Peyer's patch (tissue), 4 donors: ENCODE measurements at regions not wholly inside any gene's neighbourhood (a gene's known extent, or its start where the extent isn't known, plus 50 kb on each side); places are given as distances from the start of the nearest gene placed in this dataset.
"Not testable (repeated sequence)": the region's sequence is repeated elsewhere in the genome, so short reads cannot be mapped to it uniquely, and the experiment has no call there.

Source experiments
- DNase-seq, 3 donors: peaks; one replicate each; pipeline ENCODE4 v3.0.0-alpha.2; 2017 to 2019
- H3K27ac ChIP-seq, 4 donors: fragments of 200-600 bp; sonication (generic); one replicate each; pipeline ENCODE4 v1.5.1; 2016 to 2019
- H3K27me3 ChIP-seq, 2 donors: fragments of 200-600 bp; sonication (generic); one replicate each; pipeline ENCODE4 v1.5.1; 2019
- H3K36me3 ChIP-seq, 3 donors: fragments of 200-600 bp; sonication (generic); one replicate each; pipeline ENCODE4 v1.5.1; 2016 to 2019
- H3K4me1 ChIP-seq, 4 donors: fragments of 200-600 bp; sonication (generic); one replicate each; pipeline ENCODE4 v1.5.1; 2016 to 2019
- H3K4me3 ChIP-seq, 4 donors: fragments of 200-600 bp; sonication (generic); 1 replicate in 3 of 4; 2 replicates in 1 of 4; pipeline ENCODE4 v1.5.1; 2016 to 2019; ENCODE audit warnings: mild to moderate bottlenecking in 1 of 4
- H3K9me3 ChIP-seq, 4 donors: fragments of 200-600 bp; sonication (generic); one replicate each; pipeline ENCODE4 v1.5.1; 2016 to 2019; ENCODE audit warnings: mild to moderate bottlenecking in 1 of 4
- CTCF ChIP-seq, 6 experiments: fragments of 450-650 bp in 4 of 6; fragments of 200-600 bp in 2 of 6; sonication (generic) in 1 of 6; IDR thresholded peaks; one replicate each; pipeline ENCODE4 v1.5.1; 2017 to 2019; ENCODE audit warnings: antibody characterized with exemption in 6 of 6, mild to moderate bottlenecking in 3 of 6, moderate library complexity in 1 of 6
- POLR2A ChIP-seq, 2 donors: fragments of 450-650 bp; IDR thresholded peaks; one replicate each; pipeline ENCODE4 v1.5.1; 2017; ENCODE audit warnings: antibody characterized with exemption in 2 of 2, mild to moderate bottlenecking in 2 of 2, moderate library complexity in 2 of 2

GRCh38 chr11:112694813-112695212 is 266.4 kb upstream of the NCAM1 start:
- Histone ChIP-seq H3K4me3 (no peak overlapping the region), H3K27me3 (no peaks in the 10 kb centered on the region), H3K4me1 (no peaks in the 10 kb centered on the region), H3K9me3 (no peaks in the 10 kb centered on the region), H3K27ac (no peak overlapping the region), H3K36me3 (no peaks in the 10 kb centered on the region)
- DNase-seq = no peak
- TF ChIP-seq CTCF (IDR thresholded peaks at IDR 0.05) = no peak
- no peak for TF ChIP-seq POLR2A (IDR thresholded peaks at IDR 0.05)

DNA sequence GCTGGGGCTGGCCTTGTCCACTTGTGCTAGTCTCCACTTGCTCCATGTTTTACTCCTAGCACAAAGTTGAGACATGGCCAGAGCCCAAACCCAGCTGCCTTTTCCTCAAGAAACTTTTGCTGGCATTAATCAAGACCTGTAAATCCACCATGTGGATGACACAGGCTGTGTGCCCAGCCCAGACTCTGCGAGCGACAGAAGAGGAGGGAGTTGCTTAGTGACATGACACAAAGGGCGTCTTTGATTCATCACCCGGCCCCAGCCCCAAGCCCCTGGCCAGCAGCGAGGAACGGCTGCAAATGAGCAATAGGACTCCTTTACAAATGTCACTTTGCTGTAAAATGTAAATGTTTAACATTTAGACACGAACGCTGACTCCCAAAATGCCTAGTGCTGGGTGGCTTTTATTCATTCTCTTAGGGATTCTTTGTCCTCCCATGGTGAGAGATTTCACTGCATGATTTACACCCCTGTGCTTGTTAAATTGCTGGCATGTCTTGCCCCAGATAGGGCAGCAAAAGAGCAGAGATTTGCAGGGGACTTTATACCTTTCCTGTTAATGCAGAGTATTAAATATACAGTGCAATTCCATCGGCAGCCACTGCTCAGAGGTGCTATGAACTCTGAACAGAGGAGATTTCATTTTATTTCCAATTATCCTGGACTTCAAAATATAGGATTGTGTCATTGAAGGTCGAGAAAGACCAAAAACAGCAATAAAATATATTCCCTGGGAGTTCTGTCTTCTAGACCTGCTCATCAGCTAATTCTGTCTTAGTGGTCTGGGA is 263.6 kb upstream of the NCAM1 start:
- H3K36me3 ChIP-seq = no peaks in the 10 kb centered on the region
- H3K9me3 ChIP-seq = no peaks in the 10 kb centered on the region
- H3K4me3 ChIP-seq = no peak overlapping the region
- H3K27me3 ChIP-seq = no peaks in the 10 kb centered on the region
- H3K4me1 ChIP-seq = no peaks in the 10 kb centered on the region
- DNase-seq = no peak
- no peak for TF ChIP-seq POLR2A (IDR thresholded peaks at IDR 0.05)
- TF ChIP-seq CTCF (IDR thresholded peaks at IDR 0.05) = no peak
- H3K27ac ChIP-seq = no peak overlapping the region

DNA sequence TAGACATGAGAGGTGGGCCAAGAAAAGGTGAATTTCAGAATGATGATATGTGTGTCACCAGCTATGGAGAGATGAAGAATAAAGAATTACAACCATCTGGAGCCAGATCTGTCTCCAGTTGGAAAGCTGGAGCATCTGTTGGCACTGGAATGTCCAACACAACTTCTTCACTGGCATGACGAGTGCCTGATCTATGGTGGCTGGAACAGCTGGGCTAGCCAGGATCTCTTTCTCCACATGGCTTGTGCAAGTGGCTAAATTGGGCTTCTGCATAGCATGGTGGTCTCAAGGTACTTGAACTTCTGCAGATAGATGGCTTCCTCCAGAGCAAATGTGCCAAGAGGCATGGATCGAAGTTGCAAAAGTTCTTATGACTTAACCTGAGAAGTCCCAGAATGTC is 256.1 kb upstream of the NCAM1 start:
- no peak for TF ChIP-seq CTCF (IDR thresholded peaks at IDR 0.05)
- TF ChIP-seq POLR2A (IDR thresholded peaks at IDR 0.05) = no peak
- Histone ChIP-seq H3K4me3 (no peak overlapping the region), H3K9me3 (no peaks in the 10 kb centered on the region), H3K36me3 (no peaks in the 10 kb centered on the region), H3K4me1 (no peaks in the 10 kb centered on the region), H3K27me3 (no peaks in the 10 kb centered on the region), H3K27ac (no peak overlapping the region)
- DNase-seq = no peak

DNA sequence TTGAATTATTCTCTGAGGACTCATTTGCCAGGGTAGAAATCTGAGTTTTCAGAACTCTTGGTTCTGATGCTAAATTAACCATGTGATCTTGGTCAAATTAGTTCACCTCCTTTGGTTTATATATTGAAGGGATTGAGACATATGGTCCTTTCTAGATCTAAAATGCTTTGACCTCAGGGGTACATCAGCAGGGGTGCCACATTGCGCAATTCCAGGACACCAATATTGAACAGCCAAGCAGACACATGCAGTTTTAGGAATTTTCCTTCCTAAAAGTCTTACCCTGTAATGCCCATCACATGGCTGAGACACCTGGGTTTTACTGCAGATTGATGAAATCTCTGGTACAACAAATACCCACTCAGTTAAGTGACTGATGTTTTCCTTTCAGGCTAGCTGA is 254.4 kb upstream of the NCAM1 start:
- H3K4me1 ChIP-seq = no peaks in the 10 kb centered on the region
- no peaks in the 10 kb centered on the region for H3K9me3 ChIP-seq
- TF ChIP-seq POLR2A (IDR thresholded peaks at IDR 0.05) (no peak), CTCF (IDR thresholded peaks at IDR 0.05) (no peak)
- no peak overlapping the region for H3K4me3 ChIP-seq
- H3K27ac ChIP-seq = no peak overlapping the region
- H3K36me3 ChIP-seq = no peaks in the 10 kb centered on the region
- no peak for DNase-seq
- no peaks in the 10 kb centered on the region for H3K27me3 ChIP-seq

DNA sequence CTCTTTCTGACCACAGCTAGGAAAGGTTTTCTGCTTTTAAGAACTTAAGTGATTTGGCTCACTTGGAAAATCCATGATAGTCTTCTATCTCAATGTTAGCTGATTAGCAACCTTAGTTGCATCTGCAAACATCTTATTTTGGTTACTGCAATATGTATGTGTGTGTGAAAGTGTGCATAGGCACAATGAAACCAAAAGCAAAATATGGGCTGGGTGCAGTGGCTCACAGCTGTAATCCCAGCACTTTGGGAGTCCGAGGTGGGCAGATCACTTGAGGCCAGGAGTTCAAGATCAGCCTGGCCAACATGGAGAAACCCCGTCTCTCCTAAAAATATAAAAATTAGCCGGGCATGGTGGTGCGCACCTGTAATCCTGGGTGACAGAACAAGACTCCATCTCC is 246.9 kb upstream of the NCAM1 start:
- not testable (repeated sequence) for H3K4me1 ChIP-seq, H3K27ac ChIP-seq, DNase-seq, H3K9me3 ChIP-seq, H3K27me3 ChIP-seq, H3K36me3 ChIP-seq, H3K4me3 ChIP-seq

DNA sequence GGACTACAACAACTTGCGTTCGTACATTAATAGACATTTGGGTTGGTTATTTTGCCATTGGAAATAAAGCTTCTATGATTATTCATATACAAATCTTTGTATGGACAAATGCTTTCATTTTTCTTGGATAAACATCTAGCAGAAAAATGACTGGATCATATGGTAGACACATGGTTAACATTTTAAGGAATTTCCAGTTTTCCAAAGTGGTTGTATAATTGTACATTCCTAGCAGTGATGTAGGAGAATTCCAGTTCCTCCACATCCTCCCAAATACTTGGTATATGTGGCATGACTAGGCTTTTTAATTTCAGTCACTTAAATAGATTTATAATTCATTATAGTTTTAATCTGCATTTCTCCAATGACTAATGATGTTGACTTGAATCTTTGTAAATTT is 246.2 kb upstream of the NCAM1 start:
- H3K27me3 ChIP-seq = no peaks in the 10 kb centered on the region
- no peaks in the 10 kb centered on the region for H3K9me3 ChIP-seq
- no peak overlapping the region for H3K27ac ChIP-seq
- no peak overlapping the region for H3K4me3 ChIP-seq
- no peaks in the 10 kb centered on the region for H3K4me1 ChIP-seq
- H3K36me3 ChIP-seq = no peaks in the 10 kb centered on the region
- DNase-seq = no peak
- TF ChIP-seq POLR2A (IDR thresholded peaks at IDR 0.05) (no peak), CTCF (IDR thresholded peaks at IDR 0.05) (no peak)
